DND-41 (cell line): ENCODE measurements at regions not wholly inside any gene's neighbourhood (a gene's known extent, or its start where the extent isn't known, plus 50 kb on each side); places are given as distances from the start of the nearest gene placed in this dataset.

ENCODE experiments used
- ATAC-seq: fragments of 200-7000 bp; cut with Tn5 transposase; 3 replicates; pipeline ENCODE4 v1.9.1; 2021; ENCODE audit warnings: low read depth; ENCODE audit not compliant: insufficient read depth
- DNase-seq: peaks from one replicate; pipeline ENCODE4 v3.0.0-alpha.2; 2020
- H2AFZ ChIP-seq: 2 replicates; pipeline ENCODE4 v1.6.0; 2012; ENCODE audit warnings: low read depth, low read length
- H3K27ac ChIP-seq: 2 replicates; pipeline ENCODE4 v1.5.1; 2012; ENCODE audit warnings: low read length, inconsistent platforms
- H3K27me3 ChIP-seq: fragments of 200-600 bp; sonication (generic); 2 replicates; pipeline ENCODE4 v1.6.0; 2012; ENCODE audit warnings: low read length, mild to moderate bottlenecking, inconsistent platforms; ENCODE audit not compliant: insufficient read depth, poor library complexity
- H3K36me3 ChIP-seq: 2 replicates; pipeline ENCODE4 v1.5.1; 2012; ENCODE audit warnings: low read length, inconsistent platforms; ENCODE audit not compliant: insufficient read depth
- H3K4me1 ChIP-seq: 2 replicates; pipeline ENCODE4 v1.5.1; 2012; ENCODE audit warnings: mild to moderate bottlenecking, low read length; ENCODE audit not compliant: insufficient read depth
- H3K4me2 ChIP-seq: 2 replicates; pipeline ENCODE4 v1.6.0; 2012; ENCODE audit warnings: mild to moderate bottlenecking, moderate library complexity, low read length, inconsistent platforms; ENCODE audit not compliant: insufficient read depth
- H3K4me3 ChIP-seq, 2 experiments: fragments of 200-600 bp in 1 of 2; shearing (Covaris generic) in 1 of 2; 2 replicates each; pipeline ENCODE4 v1.5.1; 2012 to 2016; ENCODE audit warnings: inconsistent platforms in 2 of 2, low read length in 2 of 2, mild to moderate bottlenecking in 2 of 2, low read depth in 1 of 2, moderate library complexity in 1 of 2
- H3K79me2 ChIP-seq: 2 replicates; pipeline ENCODE4 v1.6.0; 2012; ENCODE audit warnings: low read length, inconsistent platforms; ENCODE audit not compliant: insufficient read depth
- H3K9ac ChIP-seq: 2 replicates; pipeline ENCODE4 v1.6.0; 2012; ENCODE audit warnings: low read depth, mild to moderate bottlenecking, inconsistent platforms, low read length, moderate library complexity
- H3K9me3 ChIP-seq: 2 replicates; pipeline ENCODE4 v1.5.1; 2012; ENCODE audit warnings: low read length, moderate library complexity, mild to moderate bottlenecking, inconsistent platforms; ENCODE audit not compliant: insufficient read depth, severe bottlenecking
- H4K20me1 ChIP-seq: 2 replicates; pipeline ENCODE4 v1.6.0; 2012; ENCODE audit warnings: low read length; ENCODE audit not compliant: insufficient read depth
- EZH2 ChIP-seq: IDR thresholded peaks from 3 replicates; pipeline ENCODE4 v1.6.1; 2012; ENCODE audit warnings: borderline replicate concordance, low read depth, mild to moderate bottlenecking, moderate library complexity, low read length, inconsistent platforms; ENCODE audit not compliant: severe bottlenecking
- TF ChIP-seq, protein P1 (sequence below): IDR thresholded peaks from 2 replicates; pipeline ENCODE4 v1.5.1; 2012; ENCODE audit warnings: borderline replicate concordance, low read length, moderate library complexity, mild to moderate bottlenecking; ENCODE audit not compliant: poor library complexity, severe bottlenecking; ENCODE audit errors: extremely low read depth

- Histone ChIP-seq H3K9me3 (no peaks in the 10 kb centered on the region), H4K20me1 (no peaks in the 10 kb centered on the region), H3K36me3 (no peaks in the 10 kb centered on the region), H3K27me3 (no peaks in the 10 kb centered on the region), H2AFZ (no peak overlapping the region), H3K27ac (no peak overlapping the region), H3K4me1 (no peaks in the 10 kb centered on the region), H3K79me2 (no peaks in the 10 kb centered on the region), H3K9ac (no peak overlapping the region), H3K4me2 (no peak overlapping the region), H3K4me3 (no peak overlapping the region)
- ATAC-seq = no peak
- TF ChIP-seq EZH2 = no peak
- TF ChIP-seq, protein P1, sequence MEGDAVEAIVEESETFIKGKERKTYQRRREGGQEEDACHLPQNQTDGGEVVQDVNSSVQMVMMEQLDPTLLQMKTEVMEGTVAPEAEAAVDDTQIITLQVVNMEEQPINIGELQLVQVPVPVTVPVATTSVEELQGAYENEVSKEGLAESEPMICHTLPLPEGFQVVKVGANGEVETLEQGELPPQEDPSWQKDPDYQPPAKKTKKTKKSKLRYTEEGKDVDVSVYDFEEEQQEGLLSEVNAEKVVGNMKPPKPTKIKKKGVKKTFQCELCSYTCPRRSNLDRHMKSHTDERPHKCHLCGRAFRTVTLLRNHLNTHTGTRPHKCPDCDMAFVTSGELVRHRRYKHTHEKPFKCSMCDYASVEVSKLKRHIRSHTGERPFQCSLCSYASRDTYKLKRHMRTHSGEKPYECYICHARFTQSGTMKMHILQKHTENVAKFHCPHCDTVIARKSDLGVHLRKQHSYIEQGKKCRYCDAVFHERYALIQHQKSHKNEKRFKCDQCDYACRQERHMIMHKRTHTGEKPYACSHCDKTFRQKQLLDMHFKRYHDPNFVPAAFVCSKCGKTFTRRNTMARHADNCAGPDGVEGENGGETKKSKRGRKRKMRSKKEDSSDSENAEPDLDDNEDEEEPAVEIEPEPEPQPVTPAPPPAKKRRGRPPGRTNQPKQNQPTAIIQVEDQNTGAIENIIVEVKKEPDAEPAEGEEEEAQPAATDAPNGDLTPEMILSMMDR = no peak
- DNase-seq = no peak
Observed at GRCh38 chr4:146041139-146042004, 102.7 kb upstream of the ZNF827 start.

- Histone ChIP-seq H3K9me3 (no peaks in the 10 kb centered on the region), H3K79me2 (no peaks in the 10 kb centered on the region), H3K9ac (no peak overlapping the region), H2AFZ (no peak overlapping the region), H3K27ac (no peak overlapping the region), H3K36me3 (no peaks in the 10 kb centered on the region), H4K20me1 (no peaks in the 10 kb centered on the region), H3K4me2 (no peak overlapping the region), H3K4me3 (no peak overlapping the region), H3K27me3 (no peaks in the 10 kb centered on the region), H3K4me1 (no peaks in the 10 kb centered on the region)
- ATAC-seq (no peak), DNase-seq (no peak)
- TF ChIP-seq, protein P1 = no peak
- TF ChIP-seq EZH2 = no peak
Observed at GRCh38 chr4:146040623-146041022, 102.0 kb upstream of the ZNF827 start.

- no peak overlapping the region for H3K27ac ChIP-seq
Observed at GRCh38 chr4:146033149-146033548, 94.5 kb upstream of the ZNF827 start.

More at GRCh38 chr4:146033149-146033548, 94.5 kb upstream of the ZNF827 start:
- H4K20me1 ChIP-seq = no peaks in the 10 kb centered on the region
- H3K9me3 ChIP-seq = no peaks in the 10 kb centered on the region
- H3K4me3 ChIP-seq = no peak overlapping the region
- H3K27me3 ChIP-seq = no peaks in the 10 kb centered on the region
- H3K4me1 ChIP-seq = no peaks in the 10 kb centered on the region
- no peak overlapping the region for H2AFZ ChIP-seq
- ATAC-seq (no peak), DNase-seq (no peak)
- H3K9ac ChIP-seq = no peak overlapping the region
- no peak overlapping the region for H3K4me2 ChIP-seq
- H3K36me3 ChIP-seq = no peaks in the 10 kb centered on the region
- H3K79me2 ChIP-seq = no peaks in the 10 kb centered on the region
- no peak for TF ChIP-seq EZH2
- TF ChIP-seq, protein P1 = no peak
